H1 (cell line): ENCODE measurements at regions not wholly inside any gene's neighbourhood (a gene's known extent, or its start where the extent isn't known, plus 50 kb on each side); places are given as distances from the start of the nearest gene placed in this dataset.

ENCODE experiments used
- HDAC2 ChIP-seq, 2 experiments: fragments of 300-600 bp in 1 of 2; sonication (generic) in 1 of 2; IDR thresholded peaks; 2 replicates each; pipeline ENCODE4 v1.6.1; 2011 to 2012; ENCODE audit warnings: low read depth in 2 of 2, low read length in 2 of 2, mild to moderate bottlenecking in 2 of 2, moderate library complexity in 2 of 2, borderline replicate concordance in 1 of 2, inconsistent platforms in 1 of 2
- TF ChIP-seq, protein P1 (sequence below), 3 experiments: IDR thresholded peaks; 1 replicate in 2 of 3; 2 replicates in 1 of 3; pipeline versions ENCODE4 v1.5.1 to v1.6.1; 2011; ENCODE audit warnings: low read length in 3 of 3, mild to moderate bottlenecking in 3 of 3, inconsistent platforms in 2 of 3, low read depth in 1 of 3, moderate library complexity in 1 of 3; ENCODE audit not compliant: insufficient read depth in 1 of 3; ENCODE audit errors: control extremely low read depth in 1 of 3

- TF ChIP-seq HDAC2 (IDR thresholded peaks at IDR 0.05; ENCODE audit: borderline replicate concordance in 1 of 2, low read depth in 2 of 2, low read length in 2 of 2) = no peak
- TF ChIP-seq, protein P1, sequence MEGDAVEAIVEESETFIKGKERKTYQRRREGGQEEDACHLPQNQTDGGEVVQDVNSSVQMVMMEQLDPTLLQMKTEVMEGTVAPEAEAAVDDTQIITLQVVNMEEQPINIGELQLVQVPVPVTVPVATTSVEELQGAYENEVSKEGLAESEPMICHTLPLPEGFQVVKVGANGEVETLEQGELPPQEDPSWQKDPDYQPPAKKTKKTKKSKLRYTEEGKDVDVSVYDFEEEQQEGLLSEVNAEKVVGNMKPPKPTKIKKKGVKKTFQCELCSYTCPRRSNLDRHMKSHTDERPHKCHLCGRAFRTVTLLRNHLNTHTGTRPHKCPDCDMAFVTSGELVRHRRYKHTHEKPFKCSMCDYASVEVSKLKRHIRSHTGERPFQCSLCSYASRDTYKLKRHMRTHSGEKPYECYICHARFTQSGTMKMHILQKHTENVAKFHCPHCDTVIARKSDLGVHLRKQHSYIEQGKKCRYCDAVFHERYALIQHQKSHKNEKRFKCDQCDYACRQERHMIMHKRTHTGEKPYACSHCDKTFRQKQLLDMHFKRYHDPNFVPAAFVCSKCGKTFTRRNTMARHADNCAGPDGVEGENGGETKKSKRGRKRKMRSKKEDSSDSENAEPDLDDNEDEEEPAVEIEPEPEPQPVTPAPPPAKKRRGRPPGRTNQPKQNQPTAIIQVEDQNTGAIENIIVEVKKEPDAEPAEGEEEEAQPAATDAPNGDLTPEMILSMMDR (IDR thresholded peaks at IDR 0.05; ENCODE audit: control extremely low read depth in 1 of 3, insufficient read depth in 1 of 3, low read depth in 1 of 3, low read length in 3 of 3) = no peak
Observed at GRCh38 chr12:43108656-43109055, 443.3 kb downstream of the ADAMTS20 start.
